ENCODE measurements at regions not wholly inside any gene's neighbourhood (a gene's known extent, or its start where the extent isn't known, plus 50 kb on each side); places are given as distances from the start of the nearest gene placed in this dataset.

DNA sequence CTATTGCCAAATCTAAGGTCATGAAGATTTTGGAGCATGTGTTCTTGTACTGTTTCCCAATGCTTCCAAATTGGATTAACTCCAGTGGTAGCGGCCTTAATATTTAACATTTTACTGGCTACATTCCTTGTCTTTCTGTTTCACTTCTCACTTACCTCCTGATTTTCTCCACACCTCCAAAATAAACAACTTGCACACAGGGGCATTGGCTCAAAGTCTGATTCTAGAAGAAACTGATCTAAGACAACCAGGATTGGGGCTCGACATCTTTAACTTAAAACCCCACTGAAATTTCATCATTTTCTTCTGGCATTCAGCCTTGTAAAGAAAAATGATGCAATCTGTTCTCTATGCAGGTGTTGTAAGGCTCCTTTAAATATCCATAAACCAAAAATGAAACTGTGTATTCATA, 557.9 kb upstream of the ID4 start:
- DNase-seq (ENCODE audit: low spot score), result no peak
- TF ChIP-seq CTCF (IDR thresholded peaks at IDR 0.05), result no peak
- Mint-ChIP-seq H3K27ac (ENCODE audit: unreplicated experiment) (peak overlapping the region; percentile 59), H3K4me1 (ENCODE audit: low read depth) (peaks cover 9% of the 10 kb centered on the region), H3K36me3 (ENCODE audit: low read depth) (peaks cover 2% of the 10 kb centered on the region), H3K4me3 (ENCODE audit: unreplicated experiment) (no peak overlapping the region), H3K9me3 (ENCODE audit: low read depth) (peaks cover 18% of the 10 kb centered on the region), H3K27me3 (ENCODE audit: low read depth) (no peaks in the 10 kb centered on the region)

GRCh38 chr6:19287928-19288327, 549.2 kb upstream of the ID4 start:
- Mint-ChIP-seq H3K27ac (ENCODE audit: unreplicated experiment) (no peak overlapping the region), H3K27me3 (ENCODE audit: low read depth) (no peaks in the 10 kb centered on the region), H3K9me3 (ENCODE audit: low read depth) (no peaks in the 10 kb centered on the region), H3K4me1 (ENCODE audit: low read depth) (peaks cover 20% of the 10 kb centered on the region), H3K36me3 (ENCODE audit: low read depth) (no peaks in the 10 kb centered on the region), H3K4me3 (ENCODE audit: unreplicated experiment) (no peak overlapping the region)
- DNase-seq (ENCODE audit: low spot score), result no peak
- TF ChIP-seq CTCF (IDR thresholded peaks at IDR 0.05), result no peak

- Mint-ChIP-seq H3K36me3 (ENCODE audit: low read depth) (no peaks in the 10 kb centered on the region), H3K27ac (ENCODE audit: unreplicated experiment) (no peak overlapping the region), H3K4me1 (ENCODE audit: low read depth) (peaks cover 20% of the 10 kb centered on the region), H3K4me3 (ENCODE audit: unreplicated experiment) (no peak overlapping the region), H3K27me3 (ENCODE audit: low read depth) (no peaks in the 10 kb centered on the region), H3K9me3 (ENCODE audit: low read depth) (no peaks in the 10 kb centered on the region)
- TF ChIP-seq CTCF (IDR thresholded peaks at IDR 0.05), result no peak
- no peak for DNase-seq (ENCODE audit: low spot score)
Measured at GRCh38 chr6:19289457-19289856, 547.7 kb upstream of the ID4 start.

DNA sequence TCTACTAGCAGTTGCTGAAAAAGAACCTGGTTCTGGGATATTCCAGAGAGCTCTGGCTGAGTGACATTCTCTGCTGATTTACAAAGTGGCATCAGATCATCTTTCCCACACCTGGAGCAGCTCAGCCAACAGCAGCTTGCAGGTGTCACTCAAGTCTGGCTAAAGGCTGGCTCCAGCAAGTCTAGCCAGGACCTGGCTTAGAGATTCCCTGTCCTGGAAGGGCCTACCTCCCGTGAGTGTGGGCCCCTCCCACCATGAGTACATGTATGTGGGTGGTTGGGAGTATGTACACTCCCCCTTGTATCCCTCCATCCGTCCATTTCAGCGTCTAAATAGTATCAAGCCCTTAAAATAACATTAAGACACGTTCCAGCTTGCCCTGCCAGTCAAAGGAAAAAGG, 539.3 kb upstream of the ID4 start:
- H3K36me3 Mint-ChIP-seq (ENCODE audit: low read depth), result no peaks in the 10 kb centered on the region
- H3K27me3 Mint-ChIP-seq (ENCODE audit: low read depth), result no peaks in the 10 kb centered on the region
- no peak for TF ChIP-seq CTCF (IDR thresholded peaks at IDR 0.05)
- no peak overlapping the region for H3K27ac Mint-ChIP-seq (ENCODE audit: unreplicated experiment)
- H3K4me3 Mint-ChIP-seq (ENCODE audit: unreplicated experiment), result no peak overlapping the region
- DNase-seq (ENCODE audit: low spot score), result no peak
- no peaks in the 10 kb centered on the region for H3K9me3 Mint-ChIP-seq (ENCODE audit: low read depth)
- H3K4me1 Mint-ChIP-seq (ENCODE audit: low read depth), result peaks cover 11% of the 10 kb centered on the region

DNA sequence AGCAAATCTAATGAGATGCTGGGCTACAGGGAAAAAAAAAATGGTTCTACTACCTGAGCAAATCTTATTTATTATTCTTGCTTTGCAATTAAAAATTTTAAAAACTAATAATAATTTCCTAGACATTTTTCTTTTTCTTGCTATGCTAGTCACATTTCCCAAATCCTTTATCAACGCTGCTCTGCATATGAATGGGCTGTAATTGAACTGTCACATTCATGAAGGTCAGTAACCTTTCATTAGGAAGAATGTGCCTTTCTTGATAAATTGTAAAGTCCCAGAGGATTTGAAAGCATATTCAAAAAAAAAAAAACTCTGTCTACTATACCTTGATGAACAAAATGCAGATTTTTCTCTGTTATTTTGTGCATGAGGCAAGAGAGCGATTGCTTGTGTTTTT, 538.7 kb upstream of the ID4 start:
- Mint-ChIP-seq H3K36me3 (ENCODE audit: low read depth) (no peaks in the 10 kb centered on the region), H3K9me3 (ENCODE audit: low read depth) (no peaks in the 10 kb centered on the region), H3K27ac (ENCODE audit: unreplicated experiment) (no peak overlapping the region), H3K4me1 (ENCODE audit: low read depth) (peaks cover 14% of the 10 kb centered on the region), H3K27me3 (ENCODE audit: low read depth) (no peaks in the 10 kb centered on the region), H3K4me3 (ENCODE audit: unreplicated experiment) (no peak overlapping the region)
- no peak for TF ChIP-seq CTCF (IDR thresholded peaks at IDR 0.05)
- no peak for DNase-seq (ENCODE audit: low spot score)
